ENCODE measurements at regions not wholly inside any gene's neighbourhood (a gene's known extent, or its start where the extent isn't known, plus 50 kb on each side); places are given as distances from the start of the nearest gene placed in this dataset.

DNA sequence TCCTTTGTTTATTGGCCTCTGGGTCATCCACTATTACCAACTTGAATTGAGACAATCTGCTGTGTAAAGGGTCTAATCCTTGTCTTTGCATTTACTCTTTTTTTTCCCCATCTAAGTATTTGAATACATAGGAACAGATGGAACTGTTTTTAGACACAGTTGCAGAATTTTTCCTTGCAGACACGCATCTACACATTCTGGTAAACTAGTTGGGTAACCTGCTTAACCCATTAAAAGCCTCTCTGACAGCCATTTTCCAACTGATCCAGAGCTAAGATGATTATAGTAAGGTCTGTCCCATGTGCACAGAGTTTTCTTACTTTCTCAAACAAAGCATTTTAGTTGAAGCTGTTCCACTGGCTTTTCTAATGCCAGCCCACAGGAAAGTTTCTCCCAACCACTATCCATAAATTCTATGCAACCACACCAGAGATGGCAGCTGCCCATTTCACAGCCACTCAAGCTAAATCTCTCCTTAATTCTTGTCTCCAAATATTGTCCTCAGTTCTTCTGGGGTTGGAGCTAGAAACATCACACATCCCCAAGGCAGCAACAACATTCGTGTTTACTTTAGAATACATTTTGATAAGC, 492.1 kb downstream of the MAFB start:
- TF ChIP-seq POLR2AphosphoS5 (IDR thresholded peaks at IDR 0.05; ENCODE audit: low read depth, low read length) (no peak), TAF1 (IDR thresholded peaks at IDR 0.05; ENCODE audit: low read depth, low read length) (no peak), POLR2A (IDR thresholded peaks at IDR 0.05; ENCODE audit: low read depth, low read length) (no peak), SPI1 (IDR thresholded peaks at IDR 0.05; ENCODE audit: low read depth, low read length) (no peak)

All from GM12891 (cell line).